Loucy (cell line): ENCODE measurements at regions not wholly inside any gene's neighbourhood (a gene's known extent, or its start where the extent isn't known, plus 50 kb on each side); places are given as distances from the start of the nearest gene placed in this dataset.

Source experiments
- H2AFZ ChIP-seq: fragments of 200-600 bp; sonication (generic); 2 replicates; pipeline ENCODE4 v1.6.0; 2016; ENCODE audit warnings: antibody characterized with exemption, mild to moderate bottlenecking, low read length, moderate library complexity
- H3F3A ChIP-seq: fragments of 200-600 bp; 2 replicates; pipeline ENCODE4 v1.6.0; 2016; ENCODE audit warnings: antibody characterized with exemption, low read depth, mild to moderate bottlenecking
- H3K27me3 ChIP-seq: fragments of 200-600 bp; sonication (generic); 2 replicates; pipeline ENCODE4 v1.6.1; 2014; ENCODE audit warnings: low read length, mild to moderate bottlenecking; ENCODE audit not compliant: insufficient read depth, poor library complexity, severe bottlenecking
- H3K36me3 ChIP-seq: fragments of 200-600 bp; sonication (generic); 2 replicates; pipeline ENCODE4 v1.6.1; 2016; ENCODE audit warnings: low read length; ENCODE audit not compliant: insufficient read depth
- H3K4me1 ChIP-seq: fragments of 200-600 bp; sonication (generic); 2 replicates; pipeline ENCODE4 v1.5.1; 2014; ENCODE audit warnings: low read length, mild to moderate bottlenecking; ENCODE audit not compliant: insufficient read depth, poor library complexity, severe bottlenecking
- H3K4me2 ChIP-seq: fragments of 200-600 bp; sonication (generic); 2 replicates; pipeline ENCODE4 v1.6.0; 2014; ENCODE audit warnings: antibody characterized with exemption, low read length, low read depth, mild to moderate bottlenecking; ENCODE audit not compliant: poor library complexity, severe bottlenecking
- H3K4me3 ChIP-seq: fragments of 200-600 bp; sonication (generic); 2 replicates; pipeline ENCODE4 v1.5.1; 2014; ENCODE audit warnings: low read length, mild to moderate bottlenecking, mixed read lengths; ENCODE audit not compliant: poor library complexity, severe bottlenecking
- H3K79me2 ChIP-seq: fragments of 200-600 bp; sonication (generic); 2 replicates; pipeline ENCODE4 v1.6.1; 2014; ENCODE audit warnings: low read length; ENCODE audit not compliant: insufficient read depth
- H3K9ac ChIP-seq: fragments of 200-600 bp; sonication (generic); 2 replicates; pipeline ENCODE4 v1.6.0; 2014; ENCODE audit warnings: mild to moderate bottlenecking, low read depth, low read length, moderate library complexity; ENCODE audit not compliant: poor library complexity, severe bottlenecking
- H3K9me2 ChIP-seq: fragments of 200-600 bp; sonication (generic); replicated peaks from 2 replicates; pipeline ENCODE4 v1.6.1; 2016; ENCODE audit warnings: low read depth, low read length, mixed read lengths
- H3K9me3 ChIP-seq: fragments of 200-600 bp; sonication (generic); 2 replicates; pipeline ENCODE4 v1.6.1; 2014; ENCODE audit warnings: mild to moderate bottlenecking, antibody characterized with exemption, low read length, low read depth; ENCODE audit not compliant: insufficient read depth
- H4K20me1 ChIP-seq: fragments of 200-600 bp; sonication (generic); 2 replicates; pipeline ENCODE4 v1.6.0; 2014; ENCODE audit warnings: antibody characterized with exemption, low read length, mild to moderate bottlenecking; ENCODE audit not compliant: insufficient read depth, poor library complexity, severe bottlenecking
- EZH2phosphoT487 ChIP-seq: fragments of 200-600 bp; IDR thresholded peaks from 2 replicates; pipeline ENCODE4 v1.6.1; 2018; ENCODE audit warnings: antibody characterized with exemption, mild to moderate bottlenecking, moderate library complexity, borderline replicate concordance
- TF ChIP-seq, protein P1 (sequence below): fragments of 200-600 bp; sonication (generic); conservative IDR thresholded peaks from 2 replicates; pipeline ENCODE4 v1.5.1; 2014; ENCODE audit warnings: mild to moderate bottlenecking, antibody characterized with exemption, low read length

DNA sequence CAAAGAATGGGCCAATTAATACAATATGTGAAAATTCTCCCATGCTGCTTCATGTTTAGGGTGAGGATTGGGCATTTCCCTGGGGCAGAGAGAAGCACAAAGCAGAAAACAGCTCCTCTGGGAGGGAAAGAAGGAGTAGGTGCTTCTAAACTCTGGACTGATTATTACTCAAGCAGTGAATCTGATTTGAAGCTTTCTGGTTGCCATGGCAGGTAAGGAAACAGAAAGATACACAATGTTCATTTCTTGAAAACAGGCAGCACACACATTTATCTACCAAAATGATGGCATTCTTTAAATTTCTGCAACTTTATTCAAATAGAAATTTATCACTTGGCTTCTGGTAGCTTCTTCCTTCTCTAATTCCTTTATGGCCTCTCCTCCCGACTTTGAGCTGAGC, 305.4 kb upstream of the CHD6 start:
- H3K9ac ChIP-seq = no peak overlapping the region
- no peaks in the 10 kb centered on the region for H3F3A ChIP-seq
- no peaks in the 10 kb centered on the region for H3K4me1 ChIP-seq
- H3K4me2 ChIP-seq = no peak overlapping the region
- no peaks in the 10 kb centered on the region for H4K20me1 ChIP-seq
- H2AFZ ChIP-seq = no peak overlapping the region
- no peak for TF ChIP-seq EZH2phosphoT487
- TF ChIP-seq, protein P1, sequence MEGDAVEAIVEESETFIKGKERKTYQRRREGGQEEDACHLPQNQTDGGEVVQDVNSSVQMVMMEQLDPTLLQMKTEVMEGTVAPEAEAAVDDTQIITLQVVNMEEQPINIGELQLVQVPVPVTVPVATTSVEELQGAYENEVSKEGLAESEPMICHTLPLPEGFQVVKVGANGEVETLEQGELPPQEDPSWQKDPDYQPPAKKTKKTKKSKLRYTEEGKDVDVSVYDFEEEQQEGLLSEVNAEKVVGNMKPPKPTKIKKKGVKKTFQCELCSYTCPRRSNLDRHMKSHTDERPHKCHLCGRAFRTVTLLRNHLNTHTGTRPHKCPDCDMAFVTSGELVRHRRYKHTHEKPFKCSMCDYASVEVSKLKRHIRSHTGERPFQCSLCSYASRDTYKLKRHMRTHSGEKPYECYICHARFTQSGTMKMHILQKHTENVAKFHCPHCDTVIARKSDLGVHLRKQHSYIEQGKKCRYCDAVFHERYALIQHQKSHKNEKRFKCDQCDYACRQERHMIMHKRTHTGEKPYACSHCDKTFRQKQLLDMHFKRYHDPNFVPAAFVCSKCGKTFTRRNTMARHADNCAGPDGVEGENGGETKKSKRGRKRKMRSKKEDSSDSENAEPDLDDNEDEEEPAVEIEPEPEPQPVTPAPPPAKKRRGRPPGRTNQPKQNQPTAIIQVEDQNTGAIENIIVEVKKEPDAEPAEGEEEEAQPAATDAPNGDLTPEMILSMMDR = no peak
- no peaks in the 10 kb centered on the region for H3K36me3 ChIP-seq
- no peaks in the 10 kb centered on the region for H3K79me2 ChIP-seq
- H3K9me3 ChIP-seq = no peaks in the 10 kb centered on the region
- peaks cover 4% of the 10 kb centered on the region for H3K27me3 ChIP-seq
- H3K4me3 ChIP-seq = no peak overlapping the region
- no peaks in the 10 kb centered on the region for H3K9me2 ChIP-seq

DNA sequence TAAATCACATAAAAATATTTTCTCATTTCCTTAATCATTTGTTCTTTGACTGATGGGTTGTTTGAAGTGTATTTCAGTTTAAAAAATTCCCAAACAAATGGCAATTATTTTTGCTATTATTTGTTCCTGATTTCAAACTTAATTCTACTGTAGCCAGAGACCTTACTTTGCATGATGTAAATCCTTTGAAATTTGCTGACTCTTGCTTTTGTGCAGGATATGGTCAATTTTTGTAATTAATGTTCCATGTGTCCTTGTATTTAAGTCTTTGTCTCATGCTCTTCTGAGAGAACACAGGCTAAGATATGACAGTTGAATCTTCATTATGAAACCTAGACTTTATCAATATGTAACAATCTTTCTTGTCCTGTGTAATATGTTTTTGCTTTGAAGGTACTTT, 295.0 kb upstream of the CHD6 start:
- Histone ChIP-seq H2AFZ (no peak overlapping the region), H3K36me3 (no peaks in the 10 kb centered on the region), H3K9ac (no peak overlapping the region), H3K79me2 (no peaks in the 10 kb centered on the region), H3K4me1 (no peaks in the 10 kb centered on the region), H3K9me2 (no peaks in the 10 kb centered on the region), H3K27me3 (no peaks in the 10 kb centered on the region), H3F3A (no peaks in the 10 kb centered on the region), H4K20me1 (no peaks in the 10 kb centered on the region), H3K9me3 (no peaks in the 10 kb centered on the region), H3K4me2 (no peak overlapping the region), H3K4me3 (no peak overlapping the region)
- no peak for TF ChIP-seq EZH2phosphoT487
- TF ChIP-seq, protein P1 = no peak

DNA sequence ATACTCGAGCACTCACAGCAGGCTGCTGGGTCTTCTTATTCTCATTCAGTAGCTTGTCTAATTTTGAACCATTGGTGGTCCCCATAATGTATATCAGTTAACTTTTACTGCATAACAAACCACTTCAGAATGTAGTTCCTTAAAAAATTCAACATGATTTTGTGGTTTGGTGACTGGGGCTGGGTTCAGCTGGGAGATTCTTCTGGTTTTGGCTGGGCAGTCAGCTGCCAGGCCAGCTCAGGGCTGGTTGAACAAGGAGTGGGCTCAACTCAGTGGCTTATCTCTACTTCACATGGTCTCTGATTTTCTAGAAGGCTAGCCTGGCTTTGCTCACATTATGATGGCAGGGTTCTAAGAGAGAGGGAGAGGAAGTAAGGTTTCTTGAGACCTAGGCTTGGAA, 292.4 kb upstream of the CHD6 start:
- H3K9me3 ChIP-seq = no peaks in the 10 kb centered on the region
- H3K79me2 ChIP-seq = no peaks in the 10 kb centered on the region
- TF ChIP-seq, protein P1 = no peak
- TF ChIP-seq EZH2phosphoT487 = no peak

More for the DNA sequence above, 292.4 kb upstream of the CHD6 start:
- H3F3A ChIP-seq = no peaks in the 10 kb centered on the region
- H3K4me3 ChIP-seq = no peak overlapping the region
- H3K9ac ChIP-seq = no peak overlapping the region
- H3K27me3 ChIP-seq = no peaks in the 10 kb centered on the region
- no peaks in the 10 kb centered on the region for H3K4me1 ChIP-seq
- no peak overlapping the region for H3K4me2 ChIP-seq
- no peaks in the 10 kb centered on the region for H4K20me1 ChIP-seq
- no peaks in the 10 kb centered on the region for H3K9me2 ChIP-seq
- no peaks in the 10 kb centered on the region for H3K36me3 ChIP-seq
- H2AFZ ChIP-seq = no peak overlapping the region
